ENCODE measurements at regions not wholly inside any gene's neighbourhood (a gene's known extent, or its start where the extent isn't known, plus 50 kb on each side); places are given as distances from the start of the nearest gene placed in this dataset.
A peak's percentile ranks its signal among the peaks of the same experiment; 100 is the strongest.
"Not testable (repeated sequence)": the region's sequence is repeated elsewhere in the genome, so short reads cannot be mapped to it uniquely, and the experiment has no call there.

- H3K4me1 ChIP-seq: no peaks in the 10 kb centered on the region
- no peak overlapping the region for H3K27ac ChIP-seq
- no peaks in the 10 kb centered on the region for H3K27me3 ChIP-seq
- intact Hi-C loops (cut with DNase I): no loop called here
- H3K36me3 ChIP-seq: no peaks in the 10 kb centered on the region
- H3K9me3 ChIP-seq: no peaks in the 10 kb centered on the region
- DNase-seq: no peak
- WGBS, 2 donors: 41 to 54% methylated on average over 1 of the region's 1 CpG
- H3K4me3 ChIP-seq: no peak overlapping the region
- TF ChIP-seq CTCF (IDR thresholded peaks at IDR 0.05): no peak
- no peak for ATAC-seq
These were observed 141.1 kb downstream of the ALG10 start for GRCh38 chr12:34163443-34163842.

- no peak for ATAC-seq
These were observed 144.2 kb downstream of the ALG10 start for GRCh38 chr12:34166427-34167060.

GRCh38 chr12:34168507-34168906 is 146.2 kb downstream of the ALG10 start:
- H3K4me3 ChIP-seq; H3K27me3 ChIP-seq; DNase-seq; ATAC-seq; H3K27ac ChIP-seq; H3K9me3 ChIP-seq; H3K36me3 ChIP-seq; intact Hi-C loops (cut with DNase I); H3K4me1 ChIP-seq: not testable (repeated sequence)
- 76 to 81% methylated on average over 1 of the region's 1 CpG for WGBS, 2 donors

More at GRCh38 chr12:34166427-34167060, 144.2 kb downstream of the ALG10 start:
- H3K36me3 ChIP-seq: no peaks in the 10 kb centered on the region
- 89 to 90% methylated on average over 41 of the region's 41 CpGs for WGBS, 2 donors
- DNase-seq: no peak
- H3K4me3 ChIP-seq: no peak overlapping the region
- no peak for TF ChIP-seq CTCF (IDR thresholded peaks at IDR 0.05)
- no peaks in the 10 kb centered on the region for H3K27me3 ChIP-seq
- no peak overlapping the region for H3K27ac ChIP-seq
- H3K4me1 ChIP-seq: no peaks in the 10 kb centered on the region
- intact Hi-C loops (cut with DNase I): no loop called here
- H3K9me3 ChIP-seq: no peaks in the 10 kb centered on the region

- Histone ChIP-seq H3K4me1 (peaks cover 0 to 17% (median 0%) of the 10 kb centered on the region in 9 donors), H3K36me3 (no peaks in the 10 kb centered on the region), H3K9me3 (peaks cover 0 to 5% (median 0%) of the 10 kb centered on the region in 11 donors), H3K27me3 (no peaks in the 10 kb centered on the region), H3K4me3 (no peak overlapping the region), H3K27ac (no peak overlapping the region)
- intact Hi-C loops (cut with DNase I): no loop called here
- DNase-seq (no peak), ATAC-seq (no peak)
- peak in 3 of 9 donors; percentile 7 to 31 (median 9) for TF ChIP-seq CTCF (IDR thresholded peaks at IDR 0.05)
- WGBS, 2 donors: 50 to 55% methylated on average over 2 of the region's 2 CpGs
These were observed 164.2 kb downstream of the ALG10 start for GRCh38 chr12:34186492-34186891.

- TF ChIP-seq CTCF (IDR thresholded peaks at IDR 0.05): no peak
- ATAC-seq (no peak), DNase-seq (no peak)
- intact Hi-C loops (cut with DNase I): no loop called here
- no peaks in the 10 kb centered on the region for H3K9me3 ChIP-seq
- no peaks in the 10 kb centered on the region for H3K36me3 ChIP-seq
- H3K27me3 ChIP-seq: no peaks in the 10 kb centered on the region
- peaks cover 0 to 17% (median 0%) of the 10 kb centered on the region in 9 donors for H3K4me1 ChIP-seq
- H3K27ac ChIP-seq: no peak overlapping the region
- WGBS, 2 donors: 52 to 68% methylated on average over 1 of the region's 1 CpG
- no peak overlapping the region for H3K4me3 ChIP-seq
These were observed 166.7 kb downstream of the ALG10 start for GRCh38 chr12:34188974-34189373.
